ENCODE measurements at regions not wholly inside any gene's neighbourhood (a gene's known extent, or its start where the extent isn't known, plus 50 kb on each side); places are given as distances from the start of the nearest gene placed in this dataset.

DNA sequence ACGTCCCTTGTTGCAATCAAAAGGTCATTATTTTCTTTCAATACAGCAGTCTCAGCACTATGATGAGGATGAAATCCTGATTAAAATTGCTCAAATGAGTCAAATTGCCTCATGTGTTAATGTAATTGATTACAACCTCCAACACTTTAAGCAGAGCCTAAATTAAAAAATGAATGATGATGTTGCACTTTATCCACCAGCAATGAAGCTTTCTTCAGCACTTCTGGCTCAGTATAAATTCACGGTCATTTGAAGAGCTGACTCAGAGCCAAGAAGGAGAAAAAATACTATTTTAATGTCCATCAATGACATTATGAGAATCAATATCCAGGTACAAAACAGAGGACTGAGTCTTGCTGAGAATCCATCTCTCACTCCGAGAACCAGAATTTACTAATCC is 792.6 kb upstream of the ATXN8OS start:
- TF ChIP-seq, protein P1, sequence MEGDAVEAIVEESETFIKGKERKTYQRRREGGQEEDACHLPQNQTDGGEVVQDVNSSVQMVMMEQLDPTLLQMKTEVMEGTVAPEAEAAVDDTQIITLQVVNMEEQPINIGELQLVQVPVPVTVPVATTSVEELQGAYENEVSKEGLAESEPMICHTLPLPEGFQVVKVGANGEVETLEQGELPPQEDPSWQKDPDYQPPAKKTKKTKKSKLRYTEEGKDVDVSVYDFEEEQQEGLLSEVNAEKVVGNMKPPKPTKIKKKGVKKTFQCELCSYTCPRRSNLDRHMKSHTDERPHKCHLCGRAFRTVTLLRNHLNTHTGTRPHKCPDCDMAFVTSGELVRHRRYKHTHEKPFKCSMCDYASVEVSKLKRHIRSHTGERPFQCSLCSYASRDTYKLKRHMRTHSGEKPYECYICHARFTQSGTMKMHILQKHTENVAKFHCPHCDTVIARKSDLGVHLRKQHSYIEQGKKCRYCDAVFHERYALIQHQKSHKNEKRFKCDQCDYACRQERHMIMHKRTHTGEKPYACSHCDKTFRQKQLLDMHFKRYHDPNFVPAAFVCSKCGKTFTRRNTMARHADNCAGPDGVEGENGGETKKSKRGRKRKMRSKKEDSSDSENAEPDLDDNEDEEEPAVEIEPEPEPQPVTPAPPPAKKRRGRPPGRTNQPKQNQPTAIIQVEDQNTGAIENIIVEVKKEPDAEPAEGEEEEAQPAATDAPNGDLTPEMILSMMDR (conservative IDR thresholded peaks at IDR 0.05): no peak
- no peaks in the 10 kb centered on the region for H3K36me3 Mint-ChIP-seq
- H3K27me3 Mint-ChIP-seq: no peaks in the 10 kb centered on the region
- no peaks in the 10 kb centered on the region for H3K4me1 Mint-ChIP-seq (ENCODE audit: unreplicated experiment)
- no peak for DNase-seq (ENCODE audit: extremely low spot score, unreplicated experiment)
- no peak overlapping the region for H3K4me3 Mint-ChIP-seq
- H3K27ac Mint-ChIP-seq: no peak overlapping the region
- no peaks in the 10 kb centered on the region for H3K9me3 Mint-ChIP-seq

DNA sequence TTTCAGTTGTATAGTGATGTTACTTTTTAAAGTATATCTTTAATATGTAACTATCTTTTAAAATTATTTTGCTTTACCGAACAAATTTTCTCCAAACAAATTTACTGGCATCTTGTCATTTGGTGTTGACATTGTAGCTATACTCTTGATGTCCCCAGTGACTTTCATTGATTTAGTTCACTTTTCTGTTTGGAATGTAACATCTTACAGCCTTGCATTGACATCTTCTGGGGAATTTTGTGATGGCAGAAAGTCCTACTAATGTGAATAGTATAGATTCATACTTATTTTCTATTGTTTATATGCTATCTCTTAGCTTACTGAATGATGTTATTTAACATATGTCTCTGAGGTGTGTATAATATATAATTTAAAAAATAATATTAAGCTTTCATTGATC is 800.9 kb upstream of the ATXN8OS start:
- Mint-ChIP-seq H3K27ac (no peak overlapping the region), H3K36me3 (no peaks in the 10 kb centered on the region), H3K9me3 (no peaks in the 10 kb centered on the region), H3K4me1 (ENCODE audit: unreplicated experiment) (no peaks in the 10 kb centered on the region), H3K4me3 (no peak overlapping the region), H3K27me3 (no peaks in the 10 kb centered on the region)
- TF ChIP-seq, protein P1 (conservative IDR thresholded peaks at IDR 0.05): peak; percentile 27
- DNase-seq (ENCODE audit: extremely low spot score, unreplicated experiment): no peak

DNA sequence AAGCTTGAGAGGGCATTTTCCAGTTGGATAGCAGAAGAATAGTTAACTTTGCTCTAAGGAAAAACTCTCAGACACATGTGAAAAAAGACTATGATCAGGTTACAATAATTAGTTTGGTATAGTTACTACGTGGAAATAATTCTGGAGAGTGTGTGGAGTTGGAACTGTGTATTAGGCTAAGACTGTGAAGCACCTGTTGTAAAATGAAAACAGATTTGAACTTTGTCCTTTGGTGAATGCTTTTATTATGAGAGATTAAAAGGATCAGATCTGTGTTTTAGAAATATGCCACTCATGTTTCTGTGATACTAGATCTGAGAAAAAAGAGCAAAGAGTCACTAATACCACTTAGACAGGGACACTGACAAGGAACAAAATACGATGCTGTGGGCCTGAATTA is 807.5 kb upstream of the ATXN8OS start:
- H3K27ac Mint-ChIP-seq: peak overlapping the region; percentile 0
- no peak for DNase-seq (ENCODE audit: extremely low spot score, unreplicated experiment)
- no peak overlapping the region for H3K4me3 Mint-ChIP-seq
- H3K9me3 Mint-ChIP-seq: no peaks in the 10 kb centered on the region
- TF ChIP-seq, protein P1 (conservative IDR thresholded peaks at IDR 0.05): no peak
- H3K4me1 Mint-ChIP-seq (ENCODE audit: unreplicated experiment): peaks cover 16% of the 10 kb centered on the region
- no peaks in the 10 kb centered on the region for H3K27me3 Mint-ChIP-seq
- no peaks in the 10 kb centered on the region for H3K36me3 Mint-ChIP-seq

DNA sequence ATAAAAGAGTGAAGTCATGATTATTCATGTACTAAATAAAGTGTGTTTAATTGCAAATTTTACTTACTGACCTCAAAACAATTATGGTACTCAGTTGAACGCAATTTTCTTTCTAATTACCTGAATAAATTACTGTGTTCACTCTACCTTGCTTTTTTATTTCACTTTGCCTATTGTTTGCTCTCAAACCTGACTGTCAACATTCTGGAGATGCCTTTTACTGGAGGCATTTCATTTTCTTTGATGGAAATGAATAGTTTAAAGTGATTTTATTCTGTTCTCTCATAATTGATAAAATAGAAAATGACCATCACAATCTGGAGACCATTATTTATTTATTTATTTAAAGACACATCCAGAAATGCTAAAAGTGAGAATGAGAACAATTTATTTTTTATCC is 811.5 kb upstream of the ATXN8OS start:
- Mint-ChIP-seq H3K4me1 (ENCODE audit: unreplicated experiment) (peaks cover 24% of the 10 kb centered on the region), H3K27ac (no peak overlapping the region), H3K4me3 (no peak overlapping the region), H3K9me3 (peaks cover 4% of the 10 kb centered on the region), H3K27me3 (no peaks in the 10 kb centered on the region), H3K36me3 (no peaks in the 10 kb centered on the region)
- TF ChIP-seq, protein P1 (conservative IDR thresholded peaks at IDR 0.05): no peak
- no peak for DNase-seq (ENCODE audit: extremely low spot score, unreplicated experiment)

DNA sequence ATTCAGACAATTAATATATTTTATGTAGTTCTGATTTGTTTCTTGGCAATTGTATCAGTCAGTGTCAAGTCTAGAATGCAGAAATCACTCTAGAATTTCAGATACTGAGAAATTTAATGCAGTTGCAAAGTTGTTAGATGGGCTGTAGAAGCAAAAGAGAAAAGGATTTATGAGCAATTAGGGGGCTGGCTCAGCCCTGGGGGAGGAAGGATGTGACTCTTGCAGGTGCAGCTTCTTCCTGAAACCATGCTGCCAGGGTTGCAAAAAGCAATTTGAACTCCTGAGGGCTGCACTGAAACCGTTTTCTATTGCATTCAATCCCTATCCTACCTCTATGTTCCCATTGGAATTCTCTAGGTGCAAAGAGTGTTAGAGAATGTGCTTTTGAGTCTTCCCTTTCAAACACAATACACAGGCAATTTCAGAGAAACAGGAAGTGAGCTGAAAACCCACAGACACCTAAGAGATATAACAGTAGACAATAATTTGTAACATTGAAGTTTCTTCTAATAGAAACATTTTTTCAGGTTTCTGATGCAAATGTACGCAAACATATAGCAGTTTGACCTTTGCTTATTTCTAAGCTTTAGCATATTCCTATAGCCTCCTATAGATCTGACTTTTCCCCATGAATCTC is 814.7 kb upstream of the ATXN8OS start:
- H3K4me3 Mint-ChIP-seq: peak overlapping the region; percentile 31
- H3K27ac Mint-ChIP-seq: no peak overlapping the region
- H3K9me3 Mint-ChIP-seq: peaks cover 5% of the 10 kb centered on the region
- TF ChIP-seq, protein P1 (conservative IDR thresholded peaks at IDR 0.05): no peak
- H3K4me1 Mint-ChIP-seq (ENCODE audit: unreplicated experiment): peaks cover 8% of the 10 kb centered on the region
- no peaks in the 10 kb centered on the region for H3K27me3 Mint-ChIP-seq
- no peaks in the 10 kb centered on the region for H3K36me3 Mint-ChIP-seq
- no peak for DNase-seq (ENCODE audit: extremely low spot score, unreplicated experiment)
